GM21390 (cell line): ENCODE measurements at regions not wholly inside any gene's neighbourhood (a gene's known extent, or its start where the extent isn't known, plus 50 kb on each side); places are given as distances from the start of the nearest gene placed in this dataset.
A peak's percentile ranks its signal among the peaks of the same experiment; 100 is the strongest.
"Not testable (repeated sequence)": the region's sequence is repeated elsewhere in the genome, so short reads cannot be mapped to it uniquely, and the experiment has no call there.

Source experiments
- ATAC-seq: cut with Tn5 transposase; IDR thresholded peaks from one replicate; pipeline ENCODE4 v1.9.1; 2021; ENCODE audit not compliant: unreplicated experiment

- no peak for ATAC-seq
These were observed 50.8 kb upstream of the MAX start for GRCh38 chr14:65153101-65153500.

- peak; percentile 56 for ATAC-seq
These were observed 54.5 kb upstream of the MAX start for GRCh38 chr14:65156568-65157366.

- peak; percentile 81 for ATAC-seq
These were observed 57.2 kb upstream of the MAX start for GRCh38 chr14:65159281-65160062.

- no peak for ATAC-seq
These were observed 57.8 kb upstream of the MAX start for GRCh38 chr14:65160091-65160490.

- ATAC-seq = no peak
These were observed 59.7 kb upstream of the MAX start for GRCh38 chr14:65162031-65162430.

GRCh38 chr14:65164068-65164824 lies 61.9 kb upstream of the MAX start:
- no peak for ATAC-seq

- no peak for ATAC-seq
These were observed 62.5 kb upstream of the MAX start for GRCh38 chr14:65164825-65165135.

- no peak for ATAC-seq
These were observed 64.8 kb upstream of the MAX start for GRCh38 chr14:65167072-65167645.

GRCh38 chr14:65168840-65169239 lies 66.5 kb upstream of the MAX start:
- no peak for ATAC-seq

- ATAC-seq = peak; percentile 87
These were observed 67.0 kb upstream of the MAX start for GRCh38 chr14:65169351-65169750.

GRCh38 chr14:65170318-65170717 lies 68.0 kb upstream of the MAX start:
- ATAC-seq = no peak

GRCh38 chr14:65170768-65171507 lies 68.6 kb upstream of the MAX start:
- no peak for ATAC-seq

GRCh38 chr14:65173973-65174693 lies 71.8 kb upstream of the MAX start:
- no peak for ATAC-seq

- no peak for ATAC-seq
These were observed 72.5 kb upstream of the MAX start for GRCh38 chr14:65174783-65175182.

GRCh38 chr14:65177551-65177950 lies 75.2 kb upstream of the MAX start:
- ATAC-seq = no peak

- ATAC-seq = not testable (repeated sequence)
These were observed 76.9 kb upstream of the MAX start for GRCh38 chr14:65179231-65179630.

- ATAC-seq = peak; percentile 86
These were observed 77.8 kb upstream of the MAX start for GRCh38 chr14:65179918-65180724.

- ATAC-seq = no peak
These were observed 78.4 kb upstream of the MAX start for GRCh38 chr14:65180725-65181025.

- ATAC-seq = no peak
These were observed 81.9 kb upstream of the MAX start for GRCh38 chr14:65184032-65184764.
